ENCODE measurements at regions not wholly inside any gene's neighbourhood (a gene's known extent, or its start where the extent isn't known, plus 50 kb on each side); places are given as distances from the start of the nearest gene placed in this dataset.
"Not testable (repeated sequence)": the region's sequence is repeated elsewhere in the genome, so short reads cannot be mapped to it uniquely, and the experiment has no call there.

- intact Hi-C loops (cut with DNase I): no loop called here
- no peak for ATAC-seq
- Histone ChIP-seq H3K27me3 (no peaks in the 10 kb centered on the region), H3K27ac (no peak overlapping the region), H3K9me3 (peaks cover 0 to 3% (median 0%) of the 10 kb centered on the region in 12 donors), H3K4me1 (no peaks in the 10 kb centered on the region), H3K36me3 (no peaks in the 10 kb centered on the region), H3K4me3 (no peak overlapping the region)
- TF ChIP-seq POLR2A (IDR thresholded peaks at IDR 0.05) (no peak), CTCF (IDR thresholded peaks at IDR 0.05) (no peak)
- WGBS, 4 donors: 86 to 93% (median 90%) methylated on average over 3 of the region's 3 CpGs
- DNase-seq: no peak
These were observed 294.7 kb downstream of the PLK2 start for GRCh38 chr5:58165152-58165551.

- H3K36me3 ChIP-seq; H3K27ac ChIP-seq; H3K27me3 ChIP-seq; H3K4me3 ChIP-seq; intact Hi-C loops (cut with DNase I); ATAC-seq; H3K9me3 ChIP-seq; DNase-seq: not testable (repeated sequence)
- peaks cover 0 to 11% (median 2%) of the 10 kb centered on the region in 12 donors for H3K4me1 ChIP-seq
- 88 to 100% (median 90%) methylated on average over 5 to 6 of the region's 6 CpGs for WGBS, 4 donors
These were observed 298.0 kb downstream of the PLK2 start for GRCh38 chr5:58161889-58162288.

GRCh38 chr5:58156973-58157701 is 302.7 kb downstream of the PLK2 start:
- ATAC-seq (peak in 2 of 4 donors; percentile 82 to 93), DNase-seq (peak in 4 of 5 donors; percentile 54 to 60 (median 56))
- 42 to 52% (median 44%) methylated on average over 8 of the region's 8 CpGs for WGBS, 4 donors
- Histone ChIP-seq H3K27me3 (no peaks in the 10 kb centered on the region), H3K36me3 (no peaks in the 10 kb centered on the region), H3K27ac (peak overlapping the region in 6 of 12 donors; percentile 14 to 57 (median 51)), H3K4me1 (peaks cover 0 to 24% (median 9%) of the 10 kb centered on the region in 12 donors), H3K9me3 (peaks cover 0 to 8% (median 0%) of the 10 kb centered on the region in 12 donors), H3K4me3 (no peak overlapping the region)
- TF ChIP-seq POLR2A (IDR thresholded peaks at IDR 0.05) (no peak), CTCF (IDR thresholded peaks at IDR 0.05) (no peak)
- intact Hi-C loops (cut with DNase I): loop anchor here in 1 of 10 donors (10.0 kb wide), 1 partner anchor 298 kb away; no protein-coding TSS in a partner anchor

GRCh38 chr5:58156361-58156760 is 303.5 kb downstream of the PLK2 start:
- no peak for TF ChIP-seq POLR2A (IDR thresholded peaks at IDR 0.05)
- no peak for TF ChIP-seq CTCF (IDR thresholded peaks at IDR 0.05)
- Histone ChIP-seq H3K27ac (peak overlapping the region in 6 of 12 donors; percentile 14 to 57 (median 51)), H3K9me3 (peaks cover 0 to 5% (median 0%) of the 10 kb centered on the region in 12 donors), H3K36me3 (no peaks in the 10 kb centered on the region), H3K4me1 (peaks cover 0 to 24% (median 9%) of the 10 kb centered on the region in 12 donors), H3K4me3 (no peak overlapping the region), H3K27me3 (no peaks in the 10 kb centered on the region)
- DNase-seq (peak in 3 of 5 donors; percentile 31 to 57 (median 34)), ATAC-seq (peak in 3 of 4 donors; percentile 52 to 90 (median 86))
- intact Hi-C loops (cut with DNase I): loop anchor here in 1 of 10 donors (10.0 kb wide), 1 partner anchor 298 kb away; no protein-coding TSS in a partner anchor
- 37 to 54% (median 45%) methylated on average over 6 of the region's 6 CpGs for WGBS, 4 donors
